NCI-H446 (cell line): ENCODE measurements at regions not wholly inside any gene's neighbourhood (a gene's known extent, or its start where the extent isn't known, plus 50 kb on each side); places are given as distances from the start of the nearest gene placed in this dataset.
A peak's percentile ranks its signal among the peaks of the same experiment; 100 is the strongest.

Source experiments
- DNase-seq, 2 experiments: peaks; one replicate each; lab custom pipeline; 2025; lab: John Stamatoyannopoulos, UW

DNA sequence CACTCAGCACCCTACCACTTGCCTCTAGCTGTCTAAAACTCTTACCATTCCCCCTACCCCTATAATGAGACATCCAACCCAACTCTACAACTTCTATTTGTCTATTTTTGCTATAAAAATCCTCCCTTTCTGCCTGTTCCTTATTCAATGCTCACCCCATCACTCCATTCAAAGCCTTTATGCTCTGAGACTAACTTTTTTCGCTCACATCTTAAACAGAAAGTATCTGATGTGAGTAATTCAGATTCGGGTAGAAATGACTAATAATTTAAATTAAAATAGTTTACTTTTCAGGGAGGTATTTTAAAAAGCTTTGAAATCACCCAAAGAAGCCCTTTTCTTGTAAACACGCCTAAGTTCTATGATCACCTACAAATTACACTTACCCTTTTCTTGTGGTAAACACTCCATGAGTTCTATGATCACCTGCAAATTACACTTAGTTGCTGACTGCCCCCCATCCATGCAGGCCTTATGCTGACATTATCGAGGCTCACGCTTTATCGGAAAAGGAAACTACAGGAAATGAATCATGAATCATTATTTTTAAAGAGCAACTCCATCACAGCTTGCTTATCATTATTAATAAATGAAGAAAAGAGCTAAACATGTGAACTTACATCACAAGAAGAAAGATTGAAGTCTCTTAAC lies 168.7 kb upstream of the PPP1R2C start:
- DNase-seq, result no peak

GRCh38 chrX:42948723-42949657 lies 171.0 kb upstream of the PPP1R2C start:
- peak; percentile 30 to 88 for DNase-seq

GRCh38 chrX:42951747-42952146 lies 173.8 kb upstream of the PPP1R2C start:
- no peak for DNase-seq

- DNase-seq, result no peak
Observed at GRCh38 chrX:42952621-42953020, 174.7 kb upstream of the PPP1R2C start.

- DNase-seq, result no peak
Observed at GRCh38 chrX:42954880-42955279, 176.9 kb upstream of the PPP1R2C start.

DNA sequence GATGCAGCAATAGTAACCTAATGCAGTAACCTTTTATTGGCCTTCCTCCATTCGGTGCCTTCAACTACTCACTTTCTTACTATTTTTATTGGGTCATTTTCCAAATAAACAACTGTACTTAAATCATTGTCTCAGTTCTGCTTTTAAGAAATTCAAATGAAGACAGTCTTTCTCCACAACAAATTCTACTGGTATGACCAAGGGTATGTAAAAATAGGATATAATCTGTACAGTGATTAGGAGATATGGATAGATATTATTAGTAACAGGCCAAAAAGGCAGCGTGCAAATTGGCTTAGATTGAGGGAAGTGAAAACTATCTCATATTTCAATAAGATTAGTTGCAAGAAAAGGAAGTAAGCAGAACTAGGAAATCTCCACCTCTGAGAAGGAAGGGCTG lies 177.4 kb upstream of the PPP1R2C start:
- DNase-seq, result no peak

DNA sequence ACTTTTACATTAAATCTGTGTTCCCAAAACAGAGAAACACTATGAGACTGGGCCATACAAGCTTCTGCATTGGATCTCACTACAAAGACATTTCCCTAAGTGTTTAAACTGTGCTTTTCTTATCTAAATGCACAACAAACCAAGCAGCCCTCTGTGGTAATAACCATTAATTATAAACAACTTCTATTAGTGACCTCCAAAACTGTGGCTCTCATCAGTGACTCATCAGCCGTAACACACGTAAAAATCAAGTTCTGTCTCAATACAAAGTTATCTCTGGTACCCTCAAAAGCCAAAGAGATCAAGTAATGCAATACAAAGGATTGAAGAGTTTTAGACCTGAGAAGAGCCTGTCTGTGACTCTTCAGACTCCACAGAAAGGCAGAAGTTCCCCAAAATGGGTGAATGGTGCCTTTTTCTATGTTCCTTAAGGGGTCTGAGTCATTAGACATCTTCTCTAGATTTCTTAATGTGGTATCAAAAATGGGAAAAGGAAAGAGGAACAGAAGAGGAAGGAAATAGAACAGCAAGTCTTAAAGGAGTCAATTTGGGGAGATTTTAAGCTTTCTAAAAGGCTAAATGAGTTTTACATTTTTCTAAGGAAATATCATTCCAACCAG lies 189.8 kb upstream of the PPP1R2C start:
- no peak for DNase-seq

GRCh38 chrX:42973321-42973720 lies 195.4 kb upstream of the PPP1R2C start:
- DNase-seq, result no peak

- no peak for DNase-seq
Observed at GRCh38 chrX:42975906-42976305, 197.9 kb upstream of the PPP1R2C start.

DNA sequence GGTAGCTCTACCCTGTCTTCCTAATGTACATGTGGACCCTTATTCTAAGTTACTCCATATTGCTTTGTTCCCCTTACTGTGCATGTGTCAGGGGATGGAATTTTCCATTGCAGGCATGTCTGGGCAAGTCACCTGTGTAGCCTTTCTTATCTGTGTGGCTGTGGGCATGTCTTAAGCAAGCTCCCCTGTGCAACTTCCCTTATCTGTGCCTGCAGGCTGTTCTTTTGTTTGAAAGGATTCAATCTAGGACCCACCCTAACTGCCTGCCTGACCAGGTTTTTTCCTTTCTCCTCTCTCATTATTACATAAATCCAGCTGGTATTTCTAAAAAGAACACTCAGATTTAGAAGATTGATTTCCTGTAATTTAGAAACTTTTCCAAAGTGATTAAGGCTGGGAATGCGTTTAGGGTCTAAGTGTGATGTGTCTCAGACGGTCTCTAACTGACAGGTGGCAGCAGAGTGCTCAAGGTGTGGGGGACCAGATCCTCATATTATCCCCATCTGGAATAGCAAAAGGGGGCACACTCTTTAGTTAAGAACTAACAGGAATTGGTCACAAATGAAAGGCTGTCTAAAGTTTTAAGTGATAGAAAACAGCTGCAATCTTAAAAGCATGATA lies 198.9 kb upstream of the PPP1R2C start:
- no peak for DNase-seq

DNA sequence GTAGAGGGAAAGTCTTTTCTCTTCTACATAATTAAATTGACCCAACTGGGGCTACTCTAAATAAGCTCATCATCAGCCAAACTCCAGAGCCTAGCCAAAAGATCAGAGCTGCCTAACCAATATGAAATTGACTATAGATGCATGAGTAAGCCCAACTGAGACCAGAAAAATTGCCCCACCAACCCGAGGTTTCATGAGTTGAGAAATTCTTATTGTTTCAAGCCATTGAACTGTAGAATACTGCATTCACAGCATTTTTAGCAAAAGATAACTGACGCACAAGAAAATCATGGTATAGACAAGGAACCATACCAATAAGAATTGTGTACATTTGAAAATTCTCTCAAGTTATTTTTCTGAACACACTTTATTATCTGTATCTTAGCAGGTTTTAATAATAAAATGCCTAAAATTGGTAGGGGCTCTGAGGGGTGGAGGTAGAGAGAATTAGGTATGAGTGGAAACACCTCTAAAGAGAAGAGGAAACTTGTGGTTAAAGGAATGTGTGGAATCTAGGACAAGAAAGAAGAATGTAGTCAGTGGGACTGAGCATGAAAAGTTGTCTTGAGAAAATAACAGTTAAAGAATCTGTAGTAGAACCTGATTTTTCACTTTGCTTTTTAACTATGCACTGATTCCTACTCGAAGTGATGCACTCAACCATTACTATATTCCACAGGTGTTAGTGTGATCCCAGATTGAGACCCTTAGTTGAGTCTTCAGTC lies 200.9 kb upstream of the PPP1R2C start:
- DNase-seq, result no peak

GRCh38 chrX:42988700-42989099 lies 210.7 kb upstream of the PPP1R2C start:
- DNase-seq, result no peak

DNA sequence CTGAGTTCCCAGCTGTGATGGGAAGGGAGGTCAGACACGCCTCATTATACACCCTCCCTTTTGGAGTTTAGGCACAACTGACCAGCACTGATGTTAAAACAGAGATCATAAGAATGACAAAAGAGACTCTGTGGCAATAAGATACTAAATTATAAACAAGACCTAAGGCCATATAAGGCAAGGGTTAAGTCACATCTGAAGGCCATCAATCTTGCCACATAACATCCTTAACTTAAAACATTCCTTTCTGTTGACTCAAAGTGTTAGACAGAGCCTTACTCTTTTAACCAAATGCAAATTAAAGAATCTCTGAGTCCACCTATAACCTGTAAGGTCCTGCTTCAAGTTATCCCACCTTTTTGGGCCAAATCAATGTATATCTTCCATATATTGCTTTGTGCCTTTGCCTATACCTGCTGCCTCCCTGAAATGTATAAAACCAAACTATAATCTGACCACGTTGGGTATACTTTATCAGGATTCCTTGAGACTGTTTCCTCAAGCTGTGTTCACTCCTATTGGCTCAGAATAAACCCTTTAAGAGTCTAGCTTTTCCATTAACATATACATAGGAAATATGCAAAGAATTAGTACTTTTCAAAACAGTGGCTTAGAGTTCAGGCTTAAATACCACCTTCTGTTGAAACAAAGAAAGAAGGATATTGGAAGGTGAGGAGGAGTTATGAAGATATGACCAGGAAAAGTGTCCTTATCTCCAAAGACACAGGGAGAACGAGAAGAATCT lies 214.4 kb upstream of the PPP1R2C start:
- no peak for DNase-seq

GRCh38 chrX:42996861-42997260 lies 218.9 kb upstream of the PPP1R2C start:
- DNase-seq, result no peak

DNA sequence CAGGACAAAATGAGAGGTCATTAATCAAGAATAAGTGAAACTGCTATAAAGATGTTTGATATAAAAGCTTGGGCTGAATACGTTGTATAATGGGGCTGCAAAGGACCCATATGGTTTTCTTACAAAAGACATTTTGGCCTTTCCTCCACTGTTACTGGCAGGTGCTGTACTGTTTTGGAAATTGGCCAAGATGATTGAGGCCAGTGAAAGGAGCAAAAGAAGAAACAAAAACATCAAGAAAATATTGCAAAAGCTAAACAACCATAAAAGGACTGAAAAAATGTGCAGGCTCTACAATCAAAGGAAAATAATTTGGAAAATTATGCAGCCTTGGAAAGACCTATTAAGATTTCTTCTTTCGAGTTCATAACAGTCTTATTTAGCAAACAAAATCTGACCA lies 222.2 kb upstream of the PPP1R2C start:
- peak; percentile 46 to 64 for DNase-seq

- no peak for DNase-seq
Observed at GRCh38 chrX:43002526-43003203, 224.7 kb upstream of the PPP1R2C start.

DNA sequence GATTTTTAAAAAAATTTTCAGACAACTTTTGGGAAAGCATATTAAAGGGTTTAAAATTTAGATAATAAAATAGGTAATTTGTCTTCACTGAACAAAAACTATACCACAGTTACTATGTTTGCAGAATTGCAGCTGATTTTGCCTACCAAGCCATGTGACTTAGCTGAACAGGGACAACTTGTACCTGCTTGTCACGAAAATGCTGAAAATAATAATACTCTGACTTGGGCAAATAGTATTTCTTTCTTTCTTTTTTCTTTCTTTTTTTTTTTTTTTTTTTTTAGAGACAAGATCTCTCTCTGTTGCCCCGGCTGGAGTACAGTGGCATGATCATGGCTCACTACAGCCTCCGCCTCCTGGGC lies 225.2 kb upstream of the PPP1R2C start:
- no peak for DNase-seq

- DNase-seq, result no peak
Observed at GRCh38 chrX:43003939-43004338, 226.0 kb upstream of the PPP1R2C start.

DNA sequence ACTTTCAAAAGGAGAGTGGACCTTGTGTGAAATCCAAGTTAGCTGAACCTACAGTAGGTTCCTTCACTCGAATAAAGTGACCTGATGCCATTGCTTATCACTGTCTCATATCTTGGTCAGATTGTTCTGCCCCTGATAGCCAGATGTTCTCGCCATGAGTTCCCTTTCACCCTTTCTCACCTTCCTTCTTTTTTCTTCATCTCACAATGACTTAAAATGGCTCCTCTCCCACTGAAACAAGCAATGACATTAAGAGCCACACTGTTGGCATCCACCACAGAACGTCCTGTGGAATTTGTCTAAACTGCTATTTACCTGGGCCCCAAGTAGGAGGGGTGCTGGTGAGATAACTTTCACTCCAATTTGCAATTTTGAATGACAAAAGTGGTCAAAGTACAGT lies 227.6 kb upstream of the PPP1R2C start:
- DNase-seq, result no peak

DNA sequence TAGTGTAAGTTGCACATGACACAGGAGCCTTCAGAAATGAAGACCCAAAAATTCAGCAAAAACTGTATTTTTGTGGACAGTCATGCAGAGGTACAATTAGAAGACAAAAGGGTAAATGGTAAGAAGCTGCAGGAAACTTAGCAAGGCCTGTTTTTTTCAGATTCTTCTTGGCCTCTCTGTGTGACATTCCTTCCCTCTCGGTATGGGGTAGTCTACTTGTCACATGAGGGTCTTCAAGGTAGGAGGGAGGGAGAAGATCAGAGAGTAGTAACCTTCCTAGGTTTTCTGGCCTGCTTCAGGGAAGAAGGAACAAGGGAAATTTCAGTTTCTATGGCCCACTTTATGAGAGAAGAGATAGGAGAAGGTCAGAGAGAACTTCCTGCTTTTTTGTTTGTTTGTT lies 230.4 kb upstream of the PPP1R2C start:
- no peak for DNase-seq

DNA sequence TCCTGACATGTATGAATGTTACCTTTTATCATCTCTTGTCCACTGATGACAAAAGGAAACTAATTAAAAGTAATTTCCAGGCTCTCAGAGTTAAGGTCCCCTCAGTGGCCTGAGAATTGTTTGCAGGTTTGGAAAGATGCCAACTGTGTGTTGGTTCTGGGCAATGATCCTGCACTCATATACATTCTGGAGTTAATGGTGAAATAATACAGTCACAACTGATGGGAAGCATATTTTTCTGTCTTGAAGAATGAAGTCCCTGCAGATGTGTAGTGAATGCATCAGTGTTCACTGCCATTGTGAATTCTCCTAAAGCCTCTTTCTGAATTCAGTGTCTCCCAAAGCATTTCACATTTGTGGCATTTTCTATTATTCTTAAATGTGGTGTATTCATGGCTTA lies 238.1 kb upstream of the PPP1R2C start:
- peak in 1 of 2 experiments; percentile 1 for DNase-seq
